ENCODE measurements at regions not wholly inside any gene's neighbourhood (a gene's known extent, or its start where the extent isn't known, plus 50 kb on each side); places are given as distances from the start of the nearest gene placed in this dataset.

DNA sequence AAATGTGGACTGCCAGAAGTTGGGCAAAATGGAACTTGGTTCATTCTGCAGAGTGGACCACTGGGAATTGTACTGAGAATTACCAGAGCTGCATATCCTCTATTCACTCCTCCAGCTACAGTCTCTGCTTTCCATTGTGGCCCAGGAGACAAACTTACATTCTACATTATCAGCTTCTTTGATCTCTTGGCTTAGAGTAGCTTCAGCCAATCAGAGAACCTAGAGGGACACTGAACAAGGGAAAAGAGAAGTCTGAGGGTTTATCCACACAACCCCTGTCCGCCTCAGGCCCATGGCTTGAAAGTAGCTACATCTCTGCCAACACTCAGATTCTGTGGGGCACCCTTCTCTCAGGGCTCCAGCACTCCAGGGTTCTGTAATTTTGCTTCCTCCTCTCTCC, 251.1 kb downstream of the TRIB2 start:
- no peaks in the 10 kb centered on the region for H3K27me3 ChIP-seq (ENCODE audit: control insufficient read depth, low read length)
- H3K4me3 ChIP-seq (ENCODE audit: low read length): no peak overlapping the region
- H3K27ac ChIP-seq (ENCODE audit: low read depth, low read length): no peak overlapping the region
- no peaks in the 10 kb centered on the region for H3F3A ChIP-seq (ENCODE audit: control insufficient read depth, insufficient read depth)
- H3K36me3 ChIP-seq (ENCODE audit: control insufficient read depth, low read length): no peaks in the 10 kb centered on the region
- H3K9me3 ChIP-seq (ENCODE audit: control insufficient read depth, insufficient read depth, low read length): no peaks in the 10 kb centered on the region
- H3K79me2 ChIP-seq (ENCODE audit: control insufficient read depth, low read length): no peaks in the 10 kb centered on the region
- no peak overlapping the region for H3K4me2 ChIP-seq (ENCODE audit: low read length)
- H4K20me1 ChIP-seq (ENCODE audit: control insufficient read depth, insufficient read depth, low read depth, low read length): no peaks in the 10 kb centered on the region
- H3K9me2 ChIP-seq (replicated peaks; ENCODE audit: control insufficient read depth, low read length): no peaks in the 10 kb centered on the region
- no peak for TF ChIP-seq EZH2phosphoT487 (IDR thresholded peaks at IDR 0.05; ENCODE audit: borderline replicate concordance, low read length)
- TF ChIP-seq, protein P1, sequence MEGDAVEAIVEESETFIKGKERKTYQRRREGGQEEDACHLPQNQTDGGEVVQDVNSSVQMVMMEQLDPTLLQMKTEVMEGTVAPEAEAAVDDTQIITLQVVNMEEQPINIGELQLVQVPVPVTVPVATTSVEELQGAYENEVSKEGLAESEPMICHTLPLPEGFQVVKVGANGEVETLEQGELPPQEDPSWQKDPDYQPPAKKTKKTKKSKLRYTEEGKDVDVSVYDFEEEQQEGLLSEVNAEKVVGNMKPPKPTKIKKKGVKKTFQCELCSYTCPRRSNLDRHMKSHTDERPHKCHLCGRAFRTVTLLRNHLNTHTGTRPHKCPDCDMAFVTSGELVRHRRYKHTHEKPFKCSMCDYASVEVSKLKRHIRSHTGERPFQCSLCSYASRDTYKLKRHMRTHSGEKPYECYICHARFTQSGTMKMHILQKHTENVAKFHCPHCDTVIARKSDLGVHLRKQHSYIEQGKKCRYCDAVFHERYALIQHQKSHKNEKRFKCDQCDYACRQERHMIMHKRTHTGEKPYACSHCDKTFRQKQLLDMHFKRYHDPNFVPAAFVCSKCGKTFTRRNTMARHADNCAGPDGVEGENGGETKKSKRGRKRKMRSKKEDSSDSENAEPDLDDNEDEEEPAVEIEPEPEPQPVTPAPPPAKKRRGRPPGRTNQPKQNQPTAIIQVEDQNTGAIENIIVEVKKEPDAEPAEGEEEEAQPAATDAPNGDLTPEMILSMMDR (IDR thresholded peaks at IDR 0.05; ENCODE audit: low read depth, low read length, poor library complexity, severe bottlenecking): no peak
- H3K4me1 ChIP-seq (ENCODE audit: control insufficient read depth, low read length): no peaks in the 10 kb centered on the region

DNA sequence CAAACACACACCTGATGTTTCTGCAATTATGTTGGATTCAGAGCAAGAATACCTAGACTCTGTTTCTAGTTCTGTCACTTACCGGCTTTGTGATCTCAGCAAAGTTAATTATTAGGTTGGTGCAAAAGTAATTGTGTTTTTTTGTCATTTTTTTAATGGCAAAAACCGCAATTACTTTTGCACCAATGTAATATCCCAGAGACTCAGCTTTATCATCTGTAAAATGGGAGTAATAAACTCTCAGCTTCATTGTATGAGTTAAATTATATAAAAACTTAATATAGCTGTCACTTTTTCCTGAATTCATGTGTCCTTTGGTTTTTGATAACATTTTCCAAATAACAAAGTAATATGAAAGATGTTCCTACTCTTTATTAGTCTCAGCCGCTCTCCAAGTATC, 251.7 kb downstream of the TRIB2 start:
- Histone ChIP-seq H3K79me2 (ENCODE audit: control insufficient read depth, low read length) (no peaks in the 10 kb centered on the region), H3K4me1 (ENCODE audit: control insufficient read depth, low read length) (no peaks in the 10 kb centered on the region), H3K9me2 (replicated peaks; ENCODE audit: control insufficient read depth, low read length) (no peaks in the 10 kb centered on the region), H3K4me3 (ENCODE audit: low read length) (no peak overlapping the region), H3K27ac (ENCODE audit: low read depth, low read length) (no peak overlapping the region), H3K9me3 (ENCODE audit: control insufficient read depth, insufficient read depth, low read length) (no peaks in the 10 kb centered on the region), H4K20me1 (ENCODE audit: control insufficient read depth, insufficient read depth, low read depth, low read length) (no peaks in the 10 kb centered on the region), H3K27me3 (ENCODE audit: control insufficient read depth, low read length) (no peaks in the 10 kb centered on the region), H3K4me2 (ENCODE audit: low read length) (no peak overlapping the region), H3K36me3 (ENCODE audit: control insufficient read depth, low read length) (no peaks in the 10 kb centered on the region), H3F3A (ENCODE audit: control insufficient read depth, insufficient read depth) (no peaks in the 10 kb centered on the region)
- TF ChIP-seq, protein P1 (IDR thresholded peaks at IDR 0.05; ENCODE audit: low read depth, low read length, poor library complexity, severe bottlenecking): no peak
- no peak for TF ChIP-seq EZH2phosphoT487 (IDR thresholded peaks at IDR 0.05; ENCODE audit: borderline replicate concordance, low read length)

DNA sequence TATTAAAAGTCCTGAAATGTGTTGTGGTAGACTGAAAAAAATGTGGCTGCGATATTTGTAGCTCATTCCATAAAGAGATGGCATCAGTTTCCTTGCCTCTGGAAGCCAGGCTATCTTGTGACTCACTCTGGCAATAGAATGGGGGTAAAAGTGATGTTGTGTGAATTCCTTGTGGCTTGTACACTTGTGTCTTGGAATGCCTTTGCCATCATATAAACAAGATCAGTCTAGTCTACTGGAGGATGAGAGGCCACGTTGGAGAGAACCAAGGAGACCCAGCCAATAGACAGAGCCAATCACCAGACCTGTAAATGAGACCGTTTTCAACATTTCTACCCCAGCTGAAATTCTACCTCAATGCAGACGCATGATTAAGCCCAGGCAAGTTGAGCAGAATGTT, 254.1 kb downstream of the TRIB2 start:
- Histone ChIP-seq H3K4me3 (ENCODE audit: low read length) (no peak overlapping the region), H3K9me3 (ENCODE audit: control insufficient read depth, insufficient read depth, low read length) (no peaks in the 10 kb centered on the region), H3K9me2 (replicated peaks; ENCODE audit: control insufficient read depth, low read length) (no peaks in the 10 kb centered on the region), H3K36me3 (ENCODE audit: control insufficient read depth, low read length) (no peaks in the 10 kb centered on the region), H3K27ac (ENCODE audit: low read depth, low read length) (no peak overlapping the region), H4K20me1 (ENCODE audit: control insufficient read depth, insufficient read depth, low read depth, low read length) (no peaks in the 10 kb centered on the region), H3K4me1 (ENCODE audit: control insufficient read depth, low read length) (no peaks in the 10 kb centered on the region), H3F3A (ENCODE audit: control insufficient read depth, insufficient read depth) (no peaks in the 10 kb centered on the region), H3K27me3 (ENCODE audit: control insufficient read depth, low read length) (no peaks in the 10 kb centered on the region), H3K79me2 (ENCODE audit: control insufficient read depth, low read length) (no peaks in the 10 kb centered on the region), H3K4me2 (ENCODE audit: low read length) (no peak overlapping the region)
- TF ChIP-seq, protein P1 (IDR thresholded peaks at IDR 0.05; ENCODE audit: low read depth, low read length, poor library complexity, severe bottlenecking): no peak
- TF ChIP-seq EZH2phosphoT487 (IDR thresholded peaks at IDR 0.05; ENCODE audit: borderline replicate concordance, low read length): no peak

Measured in DOHH2 (cell line).